H1 (cell line): ENCODE measurements at regions not wholly inside any gene's neighbourhood (a gene's known extent, or its start where the extent isn't known, plus 50 kb on each side); places are given as distances from the start of the nearest gene placed in this dataset.

Experiments used
- CTCF ChIA-PET: fragments of 300-600 bp; sonication (Branson Sonifier 250); formaldehyde crosslinking; loops from one replicate; lab custom pipeline; 2021; ENCODE audit not compliant: partially characterized antibody; lab: Charles Lee
- POLR2A ChIA-PET: fragments of 300-600 bp; sonication (Branson Sonifier 250); formaldehyde crosslinking; loops from one replicate; lab custom pipeline; 2021; ENCODE audit warnings: inconsistent platforms; ENCODE audit not compliant: partially characterized antibody; lab: Charles Lee
- DNase-seq, 2 experiments: peaks; one replicate each; pipeline versions ENCODE4 v3.0.0 to v3.0.0-alpha.2; 2010 to 2022; ENCODE audit warnings: low spot score in 2 of 2, low read depth in 1 of 2, mixed read lengths in 1 of 2
- FAIRE-seq: peaks from 2 replicates; lab custom pipeline; 2011; peaks lifted over from hg19 to GRCh38; lab: Jason Lieb, UNC
- H2AFZ ChIP-seq: 2 replicates; pipeline ENCODE4 v1.8.1; 2012; ENCODE audit warnings: low read length, inconsistent platforms
- H2AK5ac ChIP-seq: 2 replicates; pipeline ENCODE4 v1.6.1; 2013; ENCODE audit warnings: low read depth, low read length
- H2BK120ac ChIP-seq: replicated peaks from 2 replicates; pipeline ENCODE3; 2013; ENCODE audit warnings: low read depth, low read length, inconsistent platforms
- H2BK12ac ChIP-seq: 2 replicates; pipeline ENCODE4 v1.6.1; 2013; ENCODE audit warnings: low read depth, low read length
- H2BK15ac ChIP-seq: 2 replicates; pipeline ENCODE4 v1.6.1; 2013; ENCODE audit warnings: low read length
- H2BK20ac ChIP-seq: 2 replicates; pipeline ENCODE4 v1.6.1; 2013; ENCODE audit warnings: low read length
- H2BK5ac ChIP-seq: 2 replicates; pipeline ENCODE4 v1.6.1; 2013; ENCODE audit warnings: low read depth, low read length
- H3K14ac ChIP-seq: 2 replicates; pipeline ENCODE4 v1.6.1; 2013; ENCODE audit warnings: inconsistent platforms; ENCODE audit not compliant: insufficient read length
- H3K18ac ChIP-seq: 2 replicates; pipeline ENCODE4 v1.6.1; 2013; ENCODE audit warnings: low read length; ENCODE audit errors: extremely low read depth
- H3K23ac ChIP-seq: 2 replicates; pipeline ENCODE4 v1.6.1; 2013; ENCODE audit warnings: inconsistent platforms; ENCODE audit not compliant: insufficient read length
- H3K23me2 ChIP-seq: 2 replicates; pipeline ENCODE4 v1.6.1; 2013; ENCODE audit warnings: low read depth, low read length
- H3K27ac ChIP-seq: 2 replicates; pipeline ENCODE4 v1.6.1; 2011; ENCODE audit warnings: low read depth, low read length, inconsistent platforms
- H3K27me3 ChIP-seq, 4 experiments: replicated peaks in 1 of 4; 1 replicate in 1 of 4; 2 replicates in 3 of 4; pipeline versions ENCODE4 v1.6.1 to v1.8.1; 2011 to 2013; ENCODE audit warnings: low read length in 3 of 4, mild to moderate bottlenecking in 3 of 4, inconsistent platforms in 2 of 4, mixed read lengths in 2 of 4, moderate library complexity in 1 of 4; ENCODE audit not compliant: control insufficient read depth in 3 of 4, insufficient read depth in 3 of 4; ENCODE audit errors: extremely low read depth in 1 of 4
- H3K36me3 ChIP-seq, 4 experiments: 2 replicates each; pipeline versions ENCODE4 v1.6.1 to v1.8.1; 2011 to 2013; ENCODE audit warnings: mild to moderate bottlenecking in 4 of 4, low read length in 3 of 4, moderate library complexity in 2 of 4, control low read depth in 1 of 4, inconsistent platforms in 1 of 4; ENCODE audit not compliant: insufficient read depth in 4 of 4, control insufficient read depth in 2 of 4
- H3K4ac ChIP-seq: replicated peaks from 2 replicates; pipeline ENCODE3; 2013; ENCODE audit warnings: low read length, low read depth, mixed read lengths, inconsistent platforms; ENCODE audit not compliant: insufficient read length
- H3K4me1 ChIP-seq, 4 experiments: replicated peaks in 1 of 4; 1 replicate in 1 of 4; 2 replicates in 3 of 4; pipeline versions ENCODE4 v1.6.1 to v1.8.1; 2011 to 2013; ENCODE audit warnings: low read length in 3 of 4, inconsistent platforms in 2 of 4, mixed read lengths in 1 of 4; ENCODE audit not compliant: insufficient read depth in 4 of 4, control insufficient read depth in 3 of 4
- H3K4me2 ChIP-seq, 2 experiments: 2 replicates each; pipeline versions ENCODE4 v1.6.1 to v1.8.1; 2011 to 2013; ENCODE audit warnings: low read depth in 2 of 2, low read length in 2 of 2, control low read depth in 1 of 2, inconsistent platforms in 1 of 2, mild to moderate bottlenecking in 1 of 2; ENCODE audit not compliant: insufficient read depth in 1 of 2
- H3K4me3 ChIP-seq, 4 experiments: fragments of 200-600, 300-600 bp in 1 of 4; sonication (generic), shearing (Covaris generic), sonication (Bioruptor Twin) in 1 of 4; 2 replicates each; pipeline versions ENCODE4 v1.5.1 to v1.8.1; 2011 to 2016; ENCODE audit warnings: low read length in 4 of 4, low read depth in 3 of 4, control low read depth in 2 of 4, inconsistent platforms in 2 of 4, mild to moderate bottlenecking in 2 of 4, mixed read lengths in 1 of 4, moderate library complexity in 1 of 4; ENCODE audit not compliant: insufficient read depth in 2 of 4; ENCODE audit errors: extremely low read depth in 1 of 4
- H3K56ac ChIP-seq: replicated peaks from 2 replicates; pipeline ENCODE3; 2013; ENCODE audit warnings: low read depth, mild to moderate bottlenecking, mixed read lengths, low read length, inconsistent platforms; ENCODE audit not compliant: insufficient read length
- H3K79me1 ChIP-seq: 2 replicates; pipeline ENCODE4 v1.6.1; 2013; ENCODE audit warnings: low read depth, low read length, control low read depth
- H3K79me2 ChIP-seq, 2 experiments: 2 replicates each; pipeline versions ENCODE4 v1.6.1 to v1.8.1; 2012 to 2013; ENCODE audit warnings: low read length in 2 of 2, mild to moderate bottlenecking in 2 of 2, inconsistent platforms in 1 of 2; ENCODE audit not compliant: insufficient read depth in 2 of 2, control insufficient read depth in 1 of 2
- H3K9ac ChIP-seq, 4 experiments: replicated peaks in 1 of 4; 1 replicate in 1 of 4; 2 replicates in 3 of 4; pipeline versions ENCODE4 v1.6.1 to v1.8.1; 2011 to 2013; ENCODE audit warnings: low read depth in 3 of 4, low read length in 3 of 4, control low read depth in 2 of 4, mild to moderate bottlenecking in 2 of 4, moderate library complexity in 2 of 4, inconsistent platforms in 1 of 4; ENCODE audit errors: extremely low read depth in 1 of 4
- H3K9me3 ChIP-seq, 2 experiments: 2 replicates each; pipeline versions ENCODE4 v1.6.1 to v1.8.1; 2012 to 2013; ENCODE audit warnings: mild to moderate bottlenecking in 2 of 2, moderate library complexity in 2 of 2, control low read depth in 1 of 2, inconsistent platforms in 1 of 2, low read depth in 1 of 2, low read length in 1 of 2, mixed read lengths in 1 of 2; ENCODE audit not compliant: insufficient read depth in 2 of 2
- H4K20me1 ChIP-seq, 2 experiments: replicated peaks in 1 of 2; 2 replicates each; pipeline versions ENCODE3 to v1.8.1; 2011 to 2013; ENCODE audit warnings: inconsistent platforms in 2 of 2, low read length in 2 of 2, mild to moderate bottlenecking in 1 of 2; ENCODE audit not compliant: insufficient read depth in 2 of 2, control insufficient read depth in 1 of 2
- H4K5ac ChIP-seq: 2 replicates; pipeline ENCODE4 v1.6.1; 2013; ENCODE audit warnings: low read length, low read depth, mixed read lengths, inconsistent platforms; ENCODE audit not compliant: insufficient read length
- H4K8ac ChIP-seq: 2 replicates; pipeline ENCODE4 v1.8.0; 2013; ENCODE audit warnings: mild to moderate bottlenecking, moderate library complexity, low read length, inconsistent platforms; ENCODE audit not compliant: insufficient read depth; ENCODE audit errors: extremely low read depth
- H4K91ac ChIP-seq: replicated peaks from 2 replicates; pipeline ENCODE3; 2013; ENCODE audit warnings: low read length, mixed read lengths, inconsistent platforms; ENCODE audit not compliant: insufficient read length
- GTF2F1 ChIP-seq: IDR thresholded peaks from 2 replicates; pipeline ENCODE4 v1.6.1; 2012; ENCODE audit warnings: low read depth, low read length, improper control_type of control experiment, borderline replicate concordance
- JUN ChIP-seq: IDR thresholded peaks from 2 replicates; pipeline ENCODE4 v1.6.1; 2011; ENCODE audit warnings: low read depth, mild to moderate bottlenecking, improper control_type of control experiment, low read length
- RAD21 ChIP-seq, 2 experiments: IDR thresholded peaks in 1 of 2; conservative IDR thresholded peaks in 1 of 2; 2 replicates each; pipeline ENCODE4 v1.6.1; 2011; ENCODE audit warnings: low read depth in 2 of 2, low read length in 2 of 2, improper control_type of control experiment in 1 of 2, inconsistent platforms in 1 of 2, mild to moderate bottlenecking in 1 of 2, moderate library complexity in 1 of 2
- RXRA ChIP-seq: IDR thresholded peaks from 2 replicates; pipeline ENCODE4 v1.6.1; 2011; ENCODE audit warnings: low read depth, mild to moderate bottlenecking, low read length, moderate library complexity; ENCODE audit not compliant: insufficient read depth
- TAF7 ChIP-seq: optimal IDR thresholded peaks from 2 replicates; pipeline ENCODE3; 2011; ENCODE audit warnings: low read depth, mild to moderate bottlenecking, inconsistent platforms, low read length, moderate library complexity, borderline replicate concordance
- WGBS, 2 experiments: shearing (Covaris generic) in 1 of 2; methylation state at CpG; one replicate each; pipeline versions ENCODE4 v1.1.6 to v1.1.7; 2013 to 2015; ENCODE audit warnings: low lambda C conversion rate in 2 of 2, mixed read lengths in 2 of 2, inconsistent platforms in 1 of 2, low coverage in 1 of 2, missing lambda C conversion rate in 1 of 2; ENCODE audit not compliant: insufficient replicate concordance in 2 of 2, insufficient coverage in 1 of 2, insufficient read length in 1 of 2; ENCODE audit errors: extremely low coverage in 1 of 2, missing lambda C conversion rate in 1 of 2; 5-methylcytosine and 5-hydroxymethylcytosine counted together

DNA sequence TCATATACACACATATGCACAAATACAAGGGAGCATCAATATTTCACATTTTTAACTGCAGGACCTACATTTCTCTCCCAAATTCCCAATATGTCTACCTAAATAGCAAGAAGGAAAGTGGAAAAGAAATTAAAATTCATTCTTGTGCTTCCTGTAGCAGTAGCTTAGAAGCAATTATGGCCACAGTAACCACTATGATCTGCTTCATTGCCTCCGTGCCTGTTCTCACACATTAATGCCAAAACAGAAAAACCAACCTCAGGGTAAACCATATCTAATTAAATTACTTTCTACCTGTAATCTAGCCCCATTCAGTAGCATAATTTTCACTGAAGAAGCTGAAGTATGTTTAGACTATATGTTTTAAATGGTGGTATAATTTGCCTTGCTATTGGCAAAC, 55.2 kb downstream of the HYCC1 start:
- H3K79me2 ChIP-seq = no peaks in the 10 kb centered on the region
- H2BK120ac ChIP-seq = no peak overlapping the region
- no peak overlapping the region for H3K4me3 ChIP-seq
- 96% methylated on average over 1 of the region's 1 CpG; no CpG with 5 or more reads in 1 of the 2 experiments for WGBS, 2 experiments
- no peak overlapping the region for H2BK20ac ChIP-seq
- FAIRE-seq (no peak), DNase-seq (no peak)
- H4K8ac ChIP-seq = no peak overlapping the region
- H3K4ac ChIP-seq = no peak overlapping the region
- no peak overlapping the region for H3K18ac ChIP-seq
- H3K23me2 ChIP-seq = no peaks in the 10 kb centered on the region
- no peaks in the 10 kb centered on the region for H3K9me3 ChIP-seq
- TF ChIP-seq GTF2F1 (no peak), RAD21 (IDR thresholded peaks at IDR 0.05 in 1 of 2, conservative IDR thresholded peaks at IDR 0.05 in 1 of 2; ENCODE audit: low read depth in 2 of 2, low read length in 2 of 2) (no peak), RXRA (no peak), TAF7 (no peak), JUN (no peak)
- H3K4me1 ChIP-seq = no peaks in the 10 kb centered on the region
- H2BK5ac ChIP-seq = no peak overlapping the region
- H3K9ac ChIP-seq = no peak overlapping the region
- ChIA-PET CTCF (interaction anchor here (0.9 kb wide), 1 partner anchor 128 kb away, joined by 4 read pairs; no protein-coding TSS in a partner anchor), POLR2A (interaction anchor here (1.3 to 1.4 kb wide), 2 partner anchors 8 to 14 kb away, joined by 3 read pairs; no protein-coding TSS in a partner anchor)
- no peak overlapping the region for H4K91ac ChIP-seq
- no peak overlapping the region for H2AFZ ChIP-seq
- no peak overlapping the region for H3K4me2 ChIP-seq
- no peaks in the 10 kb centered on the region for H3K79me1 ChIP-seq
- no peak overlapping the region for H2BK15ac ChIP-seq
- H3K56ac ChIP-seq = no peak overlapping the region
- H3K27me3 ChIP-seq = no peaks in the 10 kb centered on the region
- H2AK5ac ChIP-seq = no peak overlapping the region
- no peak overlapping the region for H2BK12ac ChIP-seq
- peaks cover 0 to 14% (median 5%) of the 10 kb centered on the region in 4 experiments; a peak in 5 of 8 replicates for H3K36me3 ChIP-seq
- no peaks in the 10 kb centered on the region for H4K20me1 ChIP-seq
- H3K27ac ChIP-seq = no peak overlapping the region
- no peak overlapping the region for H3K14ac ChIP-seq
- no peak overlapping the region for H3K23ac ChIP-seq
- H4K5ac ChIP-seq = no peak overlapping the region
